GM19324 (cell line): ENCODE measurements at regions not wholly inside any gene's neighbourhood (a gene's known extent, or its start where the extent isn't known, plus 50 kb on each side); places are given as distances from the start of the nearest gene placed in this dataset.
"Not testable (repeated sequence)": the region's sequence is repeated elsewhere in the genome, so short reads cannot be mapped to it uniquely, and the experiment has no call there.

Experiments
- ATAC-seq: cut with Tn5 transposase; IDR thresholded peaks from one replicate; pipeline ENCODE4 v1.9.1; 2021; ENCODE audit warnings: mild to moderate bottlenecking, moderate library complexity; ENCODE audit not compliant: unreplicated experiment, low FRiP score

- ATAC-seq: no peak
Observed at GRCh38 chr10:57627642-57628178, 640.0 kb downstream of the IPMK start.

GRCh38 chr10:57624856-57625592, 642.7 kb downstream of the IPMK start:
- no peak for ATAC-seq

GRCh38 chr10:57624066-57624465, 643.6 kb downstream of the IPMK start:
- ATAC-seq: no peak

- no peak for ATAC-seq
Observed at GRCh38 chr10:57621466-57621865, 646.2 kb downstream of the IPMK start.

GRCh38 chr10:57605948-57606485, 661.7 kb downstream of the IPMK start:
- no peak for ATAC-seq

GRCh38 chr10:57599440-57599839, 668.3 kb downstream of the IPMK start:
- ATAC-seq: no peak

- no peak for ATAC-seq
Observed at GRCh38 chr10:57593983-57594573, 673.6 kb downstream of the IPMK start.

GRCh38 chr10:57579926-57580325, 687.8 kb downstream of the IPMK start:
- no peak for ATAC-seq

- ATAC-seq: no peak
Observed at GRCh38 chr10:57562211-57562610, 705.5 kb downstream of the IPMK start.

- ATAC-seq: not testable (repeated sequence)
Observed at GRCh38 chr10:57551774-57552173, 715.9 kb downstream of the IPMK start.

- ATAC-seq: no peak
Observed at GRCh38 chr10:57535306-57535705, 732.4 kb downstream of the IPMK start.

GRCh38 chr10:57513637-57514036, 754.1 kb downstream of the IPMK start:
- no peak for ATAC-seq

- ATAC-seq: no peak
Observed at GRCh38 chr10:57507788-57508187, 759.9 kb downstream of the IPMK start.

- ATAC-seq: no peak
Observed at GRCh38 chr10:57506414-57507094, 761.1 kb downstream of the IPMK start.

- ATAC-seq: no peak
Observed at GRCh38 chr10:57494486-57494885, 773.2 kb downstream of the IPMK start.

GRCh38 chr10:57482259-57482658, 785.4 kb downstream of the IPMK start:
- no peak for ATAC-seq

GRCh38 chr10:57472823-57473619, 794.7 kb downstream of the IPMK start:
- no peak for ATAC-seq

GRCh38 chr10:57468894-57469432, 798.7 kb downstream of the IPMK start:
- no peak for ATAC-seq

- ATAC-seq: no peak
Observed at GRCh38 chr10:57465155-57465554, 802.5 kb downstream of the IPMK start.

- ATAC-seq: no peak
Observed at GRCh38 chr10:57460540-57460939, 807.2 kb downstream of the IPMK start.
